ENCODE measurements at regions not wholly inside any gene's neighbourhood (a gene's known extent, or its start where the extent isn't known, plus 50 kb on each side); places are given as distances from the start of the nearest gene placed in this dataset.

- no peak overlapping the region for H3K27ac ChIP-seq (ENCODE audit: insufficient read depth, low read depth, low read length, poor library complexity, severe bottlenecking)
- H3K4me1 ChIP-seq (ENCODE audit: control insufficient read depth, insufficient read depth, low read length), result no peaks in the 10 kb centered on the region
- H3K36me3 ChIP-seq (ENCODE audit: control insufficient read depth, insufficient read depth, low read length), result no peaks in the 10 kb centered on the region
- WGBS, 2 experiments, result 80 to 88% methylated on average over 1 of the region's 1 CpG
- no peaks in the 10 kb centered on the region for H3K9me3 ChIP-seq (ENCODE audit: control insufficient read depth, low read length)
- no peaks in the 10 kb centered on the region for H3K27me3 ChIP-seq (ENCODE audit: control insufficient read depth, insufficient read depth, low read length, poor library complexity, severe bottlenecking)
- H3K4me3 ChIP-seq (ENCODE audit: insufficient read depth, low read depth, low read length), result no peak overlapping the region
Observed at GRCh38 chr14:31970744-31971143, 106.4 kb upstream of the ARHGAP5 start.

GRCh38 chr14:31971612-31972011 is 105.5 kb upstream of the ARHGAP5 start:
- no peak overlapping the region for H3K27ac ChIP-seq (ENCODE audit: insufficient read depth, low read depth, low read length, poor library complexity, severe bottlenecking)
- H3K9me3 ChIP-seq (ENCODE audit: control insufficient read depth, low read length), result no peaks in the 10 kb centered on the region
- no peak overlapping the region for H3K4me3 ChIP-seq (ENCODE audit: insufficient read depth, low read depth, low read length)
- no peaks in the 10 kb centered on the region for H3K27me3 ChIP-seq (ENCODE audit: control insufficient read depth, insufficient read depth, low read length, poor library complexity, severe bottlenecking)
- 90 to 96% methylated on average over 3 to 4 of the region's 4 CpGs for WGBS, 2 experiments
- H3K4me1 ChIP-seq (ENCODE audit: control insufficient read depth, insufficient read depth, low read length), result no peaks in the 10 kb centered on the region
- H3K36me3 ChIP-seq (ENCODE audit: control insufficient read depth, insufficient read depth, low read length), result no peaks in the 10 kb centered on the region

DNA sequence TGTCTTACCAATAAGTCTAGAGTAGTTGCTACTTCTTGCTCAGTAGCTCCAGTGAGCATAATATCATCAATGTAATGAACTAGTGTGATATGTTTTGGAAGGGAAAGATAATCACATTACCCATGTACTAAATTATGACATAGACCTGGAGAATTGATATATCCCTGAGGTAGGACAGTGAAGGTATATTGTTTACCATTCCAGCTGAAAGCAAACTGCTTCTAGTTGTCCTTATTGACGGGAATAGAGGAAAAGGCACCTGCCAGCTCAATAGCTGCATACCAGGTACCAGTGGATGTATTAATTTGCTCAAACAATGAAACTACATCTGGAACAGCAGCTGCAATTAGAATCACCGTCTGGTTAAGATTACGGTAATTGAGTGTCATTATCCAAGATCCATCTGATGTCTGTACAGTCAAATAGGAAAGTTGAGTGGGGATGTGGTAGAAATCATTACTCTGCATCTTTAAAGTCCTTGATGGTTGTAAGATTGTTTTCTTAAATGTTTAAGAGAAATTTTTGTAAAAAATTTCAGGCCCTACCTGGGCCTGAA is 100.0 kb upstream of the ARHGAP5 start:
- Histone ChIP-seq H3K4me3 (ENCODE audit: insufficient read depth, low read depth, low read length) (no peak overlapping the region), H3K36me3 (ENCODE audit: control insufficient read depth, insufficient read depth, low read length) (no peaks in the 10 kb centered on the region), H3K4me1 (ENCODE audit: control insufficient read depth, insufficient read depth, low read length) (no peaks in the 10 kb centered on the region), H3K9me3 (ENCODE audit: control insufficient read depth, low read length) (no peaks in the 10 kb centered on the region), H3K27me3 (ENCODE audit: control insufficient read depth, insufficient read depth, low read length, poor library complexity, severe bottlenecking) (no peaks in the 10 kb centered on the region), H3K27ac (ENCODE audit: insufficient read depth, low read depth, low read length, poor library complexity, severe bottlenecking) (no peak overlapping the region)
- 98 to 99% methylated on average over 3 of the region's 3 CpGs for WGBS, 2 experiments

GRCh38 chr14:31978423-31978822 is 98.7 kb upstream of the ARHGAP5 start:
- no peaks in the 10 kb centered on the region for H3K4me1 ChIP-seq (ENCODE audit: control insufficient read depth, insufficient read depth, low read length)
- WGBS, 2 experiments, result 100% methylated on average over 3 of the region's 3 CpGs; no CpG with 5 or more reads in 1 of the 2 experiments
- no peaks in the 10 kb centered on the region for H3K9me3 ChIP-seq (ENCODE audit: control insufficient read depth, low read length)
- H3K36me3 ChIP-seq (ENCODE audit: control insufficient read depth, insufficient read depth, low read length), result no peaks in the 10 kb centered on the region
- no peak overlapping the region for H3K4me3 ChIP-seq (ENCODE audit: insufficient read depth, low read depth, low read length)
- H3K27me3 ChIP-seq (ENCODE audit: control insufficient read depth, insufficient read depth, low read length, poor library complexity, severe bottlenecking), result no peaks in the 10 kb centered on the region
- no peak overlapping the region for H3K27ac ChIP-seq (ENCODE audit: insufficient read depth, low read depth, low read length, poor library complexity, severe bottlenecking)

GRCh38 chr14:31982642-31983041 is 94.5 kb upstream of the ARHGAP5 start:
- Histone ChIP-seq H3K36me3 (ENCODE audit: control insufficient read depth, insufficient read depth, low read length) (no peaks in the 10 kb centered on the region), H3K27ac (ENCODE audit: insufficient read depth, low read depth, low read length, poor library complexity, severe bottlenecking) (no peak overlapping the region), H3K9me3 (ENCODE audit: control insufficient read depth, low read length) (no peaks in the 10 kb centered on the region), H3K4me3 (ENCODE audit: insufficient read depth, low read depth, low read length) (no peak overlapping the region), H3K27me3 (ENCODE audit: control insufficient read depth, insufficient read depth, low read length, poor library complexity, severe bottlenecking) (no peaks in the 10 kb centered on the region), H3K4me1 (ENCODE audit: control insufficient read depth, insufficient read depth, low read length) (no peaks in the 10 kb centered on the region)
- WGBS, 2 experiments, result 83 to 96% methylated on average over 1 of the region's 1 CpG

- H3K4me3 ChIP-seq (ENCODE audit: insufficient read depth, low read depth, low read length), result no peak overlapping the region
- H3K27ac ChIP-seq (ENCODE audit: insufficient read depth, low read depth, low read length, poor library complexity, severe bottlenecking), result no peak overlapping the region
- H3K9me3 ChIP-seq (ENCODE audit: control insufficient read depth, low read length), result no peaks in the 10 kb centered on the region
Observed at GRCh38 chr14:31986405-31986804, 90.7 kb upstream of the ARHGAP5 start.

GRCh38 chr14:31987721-31988120 is 89.4 kb upstream of the ARHGAP5 start:
- WGBS, 2 experiments, result 77 to 88% methylated on average over 1 of the region's 1 CpG

More at GRCh38 chr14:31986405-31986804, 90.7 kb upstream of the ARHGAP5 start:
- Histone ChIP-seq H3K27me3 (ENCODE audit: control insufficient read depth, insufficient read depth, low read length, poor library complexity, severe bottlenecking) (no peaks in the 10 kb centered on the region), H3K36me3 (ENCODE audit: control insufficient read depth, insufficient read depth, low read length) (no peaks in the 10 kb centered on the region), H3K4me1 (ENCODE audit: control insufficient read depth, insufficient read depth, low read length) (peaks cover 3% of the 10 kb centered on the region)

GRCh38 chr14:31988244-31988643 is 88.9 kb upstream of the ARHGAP5 start:
- Histone ChIP-seq H3K9me3 (ENCODE audit: control insufficient read depth, low read length) (no peaks in the 10 kb centered on the region), H3K4me3 (ENCODE audit: insufficient read depth, low read depth, low read length) (no peak overlapping the region), H3K4me1 (ENCODE audit: control insufficient read depth, insufficient read depth, low read length) (peaks cover 4% of the 10 kb centered on the region), H3K27me3 (ENCODE audit: control insufficient read depth, insufficient read depth, low read length, poor library complexity, severe bottlenecking) (no peaks in the 10 kb centered on the region), H3K27ac (ENCODE audit: insufficient read depth, low read depth, low read length, poor library complexity, severe bottlenecking) (no peak overlapping the region), H3K36me3 (ENCODE audit: control insufficient read depth, insufficient read depth, low read length) (no peaks in the 10 kb centered on the region)
- 46 to 56% methylated on average over 1 of the region's 1 CpG for WGBS, 2 experiments

More at GRCh38 chr14:31987721-31988120, 89.4 kb upstream of the ARHGAP5 start:
- no peak overlapping the region for H3K4me3 ChIP-seq (ENCODE audit: insufficient read depth, low read depth, low read length)
- H3K9me3 ChIP-seq (ENCODE audit: control insufficient read depth, low read length), result no peaks in the 10 kb centered on the region
- H3K27ac ChIP-seq (ENCODE audit: insufficient read depth, low read depth, low read length, poor library complexity, severe bottlenecking), result no peak overlapping the region
- H3K27me3 ChIP-seq (ENCODE audit: control insufficient read depth, insufficient read depth, low read length, poor library complexity, severe bottlenecking), result no peaks in the 10 kb centered on the region
- H3K36me3 ChIP-seq (ENCODE audit: control insufficient read depth, insufficient read depth, low read length), result no peaks in the 10 kb centered on the region
- peaks cover 4% of the 10 kb centered on the region for H3K4me1 ChIP-seq (ENCODE audit: control insufficient read depth, insufficient read depth, low read length)

GRCh38 chr14:31990183-31990857 is 86.8 kb upstream of the ARHGAP5 start:
- 87 to 88% methylated on average over 4 to 6 of the region's 6 CpGs for WGBS, 2 experiments
- H3K4me1 ChIP-seq (ENCODE audit: control insufficient read depth, insufficient read depth, low read length), result peaks cover 4% of the 10 kb centered on the region
- H3K4me3 ChIP-seq (ENCODE audit: insufficient read depth, low read depth, low read length), result no peak overlapping the region

DNA sequence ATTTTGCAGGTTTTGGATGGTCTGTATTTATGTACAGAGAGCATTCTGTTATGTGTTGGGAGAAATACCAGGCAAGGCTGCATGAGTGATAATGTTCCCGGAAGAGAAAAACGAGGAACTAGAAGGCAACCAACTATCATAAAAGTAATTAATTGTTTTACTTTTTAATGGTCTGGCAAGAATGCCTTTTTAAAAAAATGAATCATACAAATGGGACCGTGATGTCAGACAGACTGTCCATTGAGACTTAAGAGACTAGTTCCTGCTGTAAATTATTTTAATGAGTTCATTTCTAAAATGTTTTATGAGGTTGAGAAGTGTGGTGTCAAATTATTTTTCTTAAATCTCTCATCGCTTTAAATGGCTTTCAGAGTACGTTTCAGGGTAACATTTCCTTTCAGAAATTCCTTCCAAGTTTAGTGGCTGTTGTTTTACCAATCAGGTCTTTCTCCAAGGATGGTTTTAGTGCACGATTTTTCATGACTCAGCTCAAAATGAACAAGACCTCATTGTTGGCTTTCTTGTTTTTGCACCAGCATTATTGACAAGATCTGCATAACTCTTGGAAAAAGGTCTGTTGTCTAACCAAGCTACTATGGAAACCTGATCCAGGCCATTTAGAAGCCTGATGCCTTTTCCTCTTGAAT is 86.1 kb upstream of the ARHGAP5 start:
- H3K27ac ChIP-seq (ENCODE audit: insufficient read depth, low read depth, low read length, poor library complexity, severe bottlenecking), result no peak overlapping the region
- H3K4me3 ChIP-seq (ENCODE audit: insufficient read depth, low read depth, low read length), result no peak overlapping the region
- 92% methylated on average over 5 to 6 of the region's 6 CpGs for WGBS, 2 experiments
- H3K4me1 ChIP-seq (ENCODE audit: control insufficient read depth, insufficient read depth, low read length), result peaks cover 4% of the 10 kb centered on the region
- H3K36me3 ChIP-seq (ENCODE audit: control insufficient read depth, insufficient read depth, low read length), result no peaks in the 10 kb centered on the region
- H3K9me3 ChIP-seq (ENCODE audit: control insufficient read depth, low read length), result no peaks in the 10 kb centered on the region
- H3K27me3 ChIP-seq (ENCODE audit: control insufficient read depth, insufficient read depth, low read length, poor library complexity, severe bottlenecking), result no peaks in the 10 kb centered on the region

More at GRCh38 chr14:31990183-31990857, 86.8 kb upstream of the ARHGAP5 start:
- Histone ChIP-seq H3K27ac (ENCODE audit: insufficient read depth, low read depth, low read length, poor library complexity, severe bottlenecking) (no peak overlapping the region), H3K9me3 (ENCODE audit: control insufficient read depth, low read length) (no peaks in the 10 kb centered on the region), H3K36me3 (ENCODE audit: control insufficient read depth, insufficient read depth, low read length) (no peaks in the 10 kb centered on the region), H3K27me3 (ENCODE audit: control insufficient read depth, insufficient read depth, low read length, poor library complexity, severe bottlenecking) (no peaks in the 10 kb centered on the region)

Measured in ectodermal cell (in vitro differentiated cells).